GM19351 (cell line): ENCODE measurements at regions not wholly inside any gene's neighbourhood (a gene's known extent, or its start where the extent isn't known, plus 50 kb on each side); places are given as distances from the start of the nearest gene placed in this dataset.
"Not testable (repeated sequence)": the region's sequence is repeated elsewhere in the genome, so short reads cannot be mapped to it uniquely, and the experiment has no call there.

Source experiments
- ATAC-seq: cut with Tn5 transposase; IDR thresholded peaks from one replicate; pipeline ENCODE4 v1.9.1; 2021; ENCODE audit warnings: mild to moderate bottlenecking, moderate library complexity; ENCODE audit not compliant: unreplicated experiment

DNA sequence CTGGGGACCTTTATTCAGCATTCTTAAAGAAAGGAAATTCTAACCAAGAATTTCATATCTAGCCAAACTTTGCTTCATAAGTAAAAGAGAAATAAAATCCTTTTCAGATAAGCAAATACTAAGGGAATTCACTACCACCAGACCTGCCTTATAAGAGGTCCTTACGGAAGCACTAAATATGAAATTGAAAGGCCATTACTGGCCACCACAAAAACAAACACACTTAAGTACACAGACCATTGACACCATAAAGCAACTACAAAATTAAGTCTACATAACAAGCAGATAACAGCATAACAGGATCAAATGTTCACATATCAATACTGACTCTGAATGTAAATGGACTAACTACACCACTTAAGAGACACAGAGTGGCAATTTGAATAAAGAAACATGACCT, 361.4 kb upstream of the POU5F2 start:
- no peak for ATAC-seq

- ATAC-seq: not testable (repeated sequence)
Observed at GRCh38 chr5:94097384-94097783, 356.0 kb upstream of the POU5F2 start.

DNA sequence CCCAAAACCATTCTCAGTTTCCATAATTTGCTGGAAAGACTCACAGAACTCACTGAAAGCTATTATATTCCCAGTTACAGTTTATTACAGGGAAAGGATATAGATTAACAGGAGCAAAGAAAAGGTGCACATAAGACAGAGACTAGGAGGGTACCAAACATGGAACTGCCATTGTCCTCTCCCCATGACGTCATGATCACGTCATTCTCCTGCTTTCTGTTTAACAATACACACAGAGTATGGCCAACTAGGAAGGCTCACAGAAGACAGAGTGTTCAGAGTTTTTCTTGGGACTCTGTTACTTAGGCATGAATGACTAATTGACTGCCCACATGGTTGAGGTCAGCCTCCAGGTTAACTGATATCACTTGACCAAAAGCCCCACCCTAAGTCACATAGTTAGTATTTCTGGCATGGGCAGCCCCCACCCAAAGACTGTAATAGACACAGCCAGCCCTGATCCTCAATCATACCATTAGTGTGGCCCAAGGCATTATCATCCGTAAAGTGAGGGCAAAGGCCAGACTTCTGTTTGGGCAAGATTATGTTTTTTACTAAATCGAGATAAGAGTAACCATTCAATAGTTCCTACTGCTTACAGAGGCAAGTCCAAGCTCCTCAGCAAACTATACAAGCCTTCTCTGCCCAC, 353.5 kb upstream of the POU5F2 start:
- ATAC-seq: no peak

DNA sequence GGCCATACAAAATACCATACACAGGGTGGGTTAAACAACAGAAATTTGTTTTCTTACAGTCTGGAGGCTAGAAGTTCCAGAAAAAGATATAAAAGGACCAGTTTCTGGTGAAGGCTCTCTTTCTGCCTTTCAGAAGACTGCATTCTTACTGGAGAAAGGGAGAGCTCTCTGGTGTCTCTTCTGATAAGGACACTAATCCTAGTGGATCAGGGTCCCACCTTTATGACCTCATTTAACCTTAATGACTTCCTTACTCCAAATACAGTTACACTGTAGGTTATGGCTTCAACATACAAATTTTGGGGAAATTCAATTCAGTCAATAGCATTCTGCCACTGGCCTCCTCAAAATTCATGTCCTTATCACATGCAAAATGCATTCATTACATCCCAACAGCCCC, 351.9 kb upstream of the POU5F2 start:
- ATAC-seq: no peak

DNA sequence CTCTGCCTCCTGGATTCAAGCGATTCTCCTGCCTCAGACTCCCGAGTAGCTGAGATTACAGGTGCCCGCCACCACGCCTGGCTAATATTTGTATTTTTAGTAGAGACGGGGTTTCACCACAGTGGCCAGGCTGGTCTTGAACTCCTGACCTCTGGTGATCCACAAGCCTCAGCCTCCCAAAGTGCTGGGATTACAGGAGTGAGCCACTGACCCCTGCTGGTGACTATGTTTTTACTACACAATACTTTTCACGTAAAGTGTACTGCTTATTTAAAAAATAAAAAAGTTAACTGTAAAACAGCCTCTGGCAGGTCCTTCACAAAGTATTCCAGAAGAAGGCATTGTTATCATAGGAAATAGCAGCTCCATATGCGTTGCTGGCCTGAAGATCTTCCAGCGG, 345.2 kb upstream of the POU5F2 start:
- not testable (repeated sequence) for ATAC-seq

GRCh38 chr5:94086194-94086593, 344.8 kb upstream of the POU5F2 start:
- no peak for ATAC-seq

DNA sequence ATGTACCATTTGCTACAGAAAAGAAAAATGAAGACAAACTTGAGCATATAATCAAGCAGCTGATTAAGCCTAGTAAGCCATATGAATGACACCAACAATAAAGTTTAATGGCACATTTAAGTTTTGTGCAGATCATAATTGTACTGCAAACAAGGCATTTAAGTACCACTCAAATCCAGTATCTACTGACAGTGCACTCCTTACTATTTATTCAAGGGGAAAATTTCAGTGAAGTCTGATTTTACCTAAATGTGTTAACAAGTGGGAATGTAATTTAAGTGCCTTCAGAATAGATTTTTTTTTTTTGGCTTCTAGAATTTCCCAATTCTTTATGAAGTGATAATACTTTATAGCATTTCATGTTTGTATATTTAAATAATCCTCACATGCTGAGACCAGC, 341.0 kb upstream of the POU5F2 start:
- no peak for ATAC-seq

GRCh38 chr5:94081088-94081487, 339.7 kb upstream of the POU5F2 start:
- no peak for ATAC-seq

DNA sequence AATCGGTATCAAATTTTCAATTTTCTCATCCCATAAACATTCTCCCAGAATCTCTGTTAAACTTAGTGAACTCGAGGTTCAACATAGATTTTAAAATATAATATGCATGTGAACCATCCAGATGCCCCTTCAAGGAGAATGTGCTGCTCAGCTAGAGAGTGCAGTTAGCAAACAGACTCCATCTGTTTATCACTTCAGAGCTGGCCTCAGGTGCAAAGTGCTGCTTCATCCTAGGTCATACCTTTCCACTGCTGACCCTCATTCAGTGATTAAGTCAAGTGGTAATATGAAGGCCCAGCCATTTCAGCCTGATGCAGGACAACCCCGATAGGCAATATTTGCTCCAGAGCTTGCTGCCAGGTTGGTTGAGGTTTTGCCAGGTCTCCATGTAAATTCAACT, 339.0 kb upstream of the POU5F2 start:
- no peak for ATAC-seq

GRCh38 chr5:94072116-94072515, 330.7 kb upstream of the POU5F2 start:
- no peak for ATAC-seq

DNA sequence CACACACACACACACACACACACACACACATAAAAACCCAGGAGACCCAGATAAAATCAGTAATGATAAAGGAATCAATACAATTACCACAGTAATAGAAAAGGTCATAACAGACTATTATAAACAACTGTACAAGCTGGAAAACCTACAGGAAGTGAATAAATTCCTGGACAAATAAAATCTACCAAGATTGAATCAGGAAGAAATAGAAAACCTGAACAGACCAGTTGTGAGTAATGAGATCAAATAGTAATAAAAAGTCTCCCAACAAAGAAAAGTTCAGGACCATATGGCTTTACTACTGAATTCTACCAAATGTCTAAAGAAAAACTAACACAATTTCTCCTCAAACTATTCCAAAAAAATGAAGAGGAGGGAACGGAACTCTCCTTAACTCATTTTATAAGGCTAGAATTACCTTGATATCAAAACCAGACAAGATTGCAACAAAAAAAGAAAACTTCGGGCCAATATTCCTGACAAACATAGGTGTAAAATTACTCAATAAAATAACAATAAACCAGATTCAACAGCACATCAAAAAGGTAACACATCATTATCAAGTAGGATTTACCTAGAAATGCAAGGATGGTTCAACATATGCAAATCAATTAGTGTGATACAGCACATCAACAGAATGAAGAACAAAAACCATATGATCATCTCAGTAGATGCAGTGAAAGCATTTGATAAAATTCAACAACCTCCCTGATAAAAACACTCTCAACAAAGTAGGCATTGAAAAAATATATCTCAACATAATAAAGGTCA, 325.2 kb upstream of the POU5F2 start:
- no peak for ATAC-seq

DNA sequence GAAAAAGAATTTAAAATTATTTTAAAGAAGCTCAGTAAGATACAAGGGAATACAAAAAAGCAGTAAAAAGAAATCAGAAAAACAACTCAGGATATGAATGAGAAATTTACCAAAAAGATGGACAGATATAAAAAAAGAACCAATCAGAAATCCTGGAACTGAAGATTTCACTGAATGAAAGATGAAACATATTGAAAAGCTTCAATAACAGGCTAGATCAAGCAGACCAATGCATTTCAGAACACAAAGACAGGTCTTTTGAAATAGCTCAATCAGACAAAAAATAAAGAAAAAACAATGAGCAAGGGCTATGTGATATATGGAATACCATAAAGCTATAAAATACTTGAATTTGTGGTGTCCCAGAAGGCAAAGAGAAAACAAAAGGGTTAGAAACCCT, 322.6 kb upstream of the POU5F2 start:
- ATAC-seq: no peak

DNA sequence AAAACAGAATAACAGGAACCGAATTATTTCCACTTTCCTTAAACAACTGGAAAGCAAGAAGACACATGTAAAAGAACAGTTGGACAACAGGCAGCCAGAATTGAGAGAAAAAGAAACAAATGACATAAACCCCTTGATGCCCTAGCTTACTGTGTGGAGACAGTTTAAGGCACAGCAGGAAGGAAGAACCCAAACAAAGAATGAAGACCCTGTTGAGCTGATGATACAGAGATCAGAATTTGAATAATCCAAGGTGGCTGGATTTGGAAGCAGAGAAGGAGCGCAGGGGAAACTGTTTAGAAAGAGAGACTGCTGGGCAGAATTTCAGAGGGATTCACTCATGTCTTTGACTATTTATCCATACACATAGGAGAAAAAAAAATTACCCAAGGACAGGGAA, 316.3 kb upstream of the POU5F2 start:
- no peak for ATAC-seq

- ATAC-seq: no peak
Observed at GRCh38 chr5:94057217-94057616, 315.8 kb upstream of the POU5F2 start.

DNA sequence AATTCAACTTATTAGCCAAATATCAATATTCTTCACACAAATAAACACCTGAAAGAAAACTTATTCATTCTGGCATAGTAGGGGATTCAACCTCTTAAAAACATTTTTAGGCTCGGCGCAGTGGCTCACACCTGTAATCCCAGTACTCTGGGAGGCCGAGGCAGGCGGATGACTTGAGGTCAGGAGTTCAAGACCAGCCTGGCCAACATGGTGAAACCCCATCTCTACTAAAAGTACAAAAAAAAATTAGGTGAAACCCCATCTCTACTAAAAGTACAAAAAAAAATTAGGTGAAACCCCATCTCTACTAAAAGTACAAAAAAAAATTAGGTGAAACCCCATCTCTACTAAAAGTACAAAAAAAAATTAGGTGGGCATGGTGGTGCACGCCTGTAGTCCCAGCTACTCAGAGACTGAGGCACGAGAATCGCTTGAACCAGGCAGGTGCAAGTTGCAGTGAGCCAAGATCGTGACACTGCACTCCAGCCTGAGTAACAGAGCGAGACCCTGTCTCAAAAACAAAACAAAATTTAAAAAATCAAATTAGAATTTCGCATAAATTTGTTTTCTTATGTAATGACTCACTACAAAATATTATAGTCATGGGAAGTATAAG, 308.0 kb upstream of the POU5F2 start:
- peak; percentile 52 for ATAC-seq

DNA sequence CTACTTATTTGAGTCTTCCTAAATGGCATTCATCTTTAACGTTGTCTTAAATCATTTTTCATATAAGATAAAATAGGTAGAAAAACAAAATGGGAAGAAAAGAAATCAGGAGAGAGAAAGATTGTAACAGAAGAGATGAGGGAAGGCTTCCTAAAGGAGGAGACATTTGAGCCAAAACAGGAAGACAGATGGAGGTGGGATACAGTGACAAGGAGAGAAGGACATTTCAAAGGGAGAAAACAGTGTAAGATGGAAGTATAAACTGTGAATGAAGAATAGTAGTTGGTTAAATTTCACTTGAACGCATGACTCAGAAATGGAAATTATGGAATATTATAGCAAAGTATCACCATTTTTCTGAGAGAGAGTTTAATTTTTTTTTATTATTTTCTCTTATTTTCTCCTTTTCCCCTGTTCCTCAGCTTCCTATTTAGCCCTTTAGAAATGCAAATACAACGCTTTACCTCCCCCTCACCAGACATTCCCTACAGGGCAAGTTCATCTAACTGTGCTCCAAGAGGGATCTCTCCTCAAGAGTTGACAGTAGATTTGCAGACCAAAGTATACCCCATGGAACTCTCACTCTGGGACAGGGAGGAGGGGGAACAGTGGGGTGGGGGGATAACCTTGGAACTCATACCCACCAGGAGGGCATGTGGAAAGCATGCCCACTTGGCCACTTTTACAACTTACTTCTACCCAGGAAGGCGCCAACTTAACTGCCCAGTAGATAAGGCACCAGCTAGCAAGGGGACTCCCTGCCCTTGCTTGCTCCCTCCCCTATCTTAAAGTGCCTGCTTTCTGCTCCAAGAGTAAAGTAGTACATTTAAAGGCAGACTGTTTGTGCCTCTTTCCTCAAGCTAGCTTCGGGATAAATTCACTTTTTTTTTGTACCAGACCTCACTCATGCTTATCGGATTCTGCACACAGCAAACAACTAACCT, 304.7 kb upstream of the POU5F2 start:
- ATAC-seq: no peak

DNA sequence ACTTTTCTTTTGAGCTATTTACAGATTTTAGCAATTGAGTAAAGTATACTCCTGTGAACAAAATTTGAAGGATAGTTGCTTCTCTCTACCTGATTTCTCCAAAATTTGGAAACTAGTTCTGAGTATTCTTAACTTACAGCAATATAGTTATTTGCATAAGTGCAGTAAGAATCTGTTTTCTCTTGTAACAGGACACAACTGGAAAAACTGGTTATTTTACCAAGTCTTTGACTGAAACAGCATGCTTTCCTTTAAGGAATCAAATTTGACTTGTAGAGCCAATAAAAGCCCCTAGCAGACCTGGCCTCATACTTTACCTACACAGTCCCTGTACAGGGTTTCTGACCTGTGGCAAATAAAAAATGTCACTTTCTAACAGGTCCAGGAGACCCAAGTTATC, 301.9 kb upstream of the POU5F2 start:
- ATAC-seq: no peak

DNA sequence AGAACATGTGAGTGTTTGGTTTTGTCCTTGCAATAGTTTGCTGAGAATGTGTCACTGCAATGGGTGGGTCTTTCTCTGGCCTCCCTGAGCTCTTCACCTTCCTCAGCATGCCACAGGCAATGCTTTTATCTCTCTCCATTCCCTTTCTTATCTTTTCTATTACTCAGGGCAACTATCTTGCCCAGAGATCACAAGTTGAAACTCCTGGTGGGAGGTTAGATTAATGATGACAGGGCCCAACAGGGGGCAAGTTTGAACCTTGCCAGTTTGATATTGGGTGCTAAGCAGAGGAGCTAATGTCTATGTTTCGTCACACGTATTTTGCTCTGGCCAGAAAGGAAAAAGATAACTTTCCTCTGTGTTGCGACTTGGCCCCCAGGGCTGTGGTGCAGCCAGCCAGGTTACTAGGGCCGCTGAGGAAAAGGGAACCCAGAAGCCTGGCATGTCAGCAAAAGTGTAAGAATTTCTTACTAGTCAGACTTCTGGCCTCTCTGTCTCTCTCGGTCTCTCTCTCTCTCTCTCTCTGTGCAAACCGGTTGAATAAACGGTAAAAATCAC, 299.3 kb upstream of the POU5F2 start:
- ATAC-seq: no peak

GRCh38 chr5:94039101-94039500, 297.7 kb upstream of the POU5F2 start:
- ATAC-seq: no peak

GRCh38 chr5:94031631-94032030, 290.2 kb upstream of the POU5F2 start:
- ATAC-seq: no peak

GRCh38 chr5:94028001-94028400, 286.6 kb upstream of the POU5F2 start:
- no peak for ATAC-seq
